Muscle of back (tissue), 3 donors: ENCODE measurements at regions not wholly inside any gene's neighbourhood (a gene's known extent, or its start where the extent isn't known, plus 50 kb on each side); places are given as distances from the start of the nearest gene placed in this dataset.
"Not testable (repeated sequence)": the region's sequence is repeated elsewhere in the genome, so short reads cannot be mapped to it uniquely, and the experiment has no call there.

ENCODE experiments used
- DNase-seq, 3 donors: peaks; one replicate each; pipeline versions ENCODE4 v3.0.0 to v3.0.0-alpha.2; 2013

GRCh38 chr9:129545876-129546275 is 75.0 kb downstream of the C9orf50 start:
- DNase-seq, result not testable (repeated sequence)

- peak in 1 of 3 donors; percentile 37 for DNase-seq
These were observed 76.1 kb downstream of the C9orf50 start for GRCh38 chr9:129544761-129545160.

- no peak for DNase-seq
These were observed 78.2 kb downstream of the C9orf50 start for GRCh38 chr9:129542741-129543140.

GRCh38 chr9:129541270-129541669 is 79.6 kb downstream of the C9orf50 start:
- no peak for DNase-seq

GRCh38 chr9:129539446-129539845 is 81.5 kb downstream of the C9orf50 start:
- no peak for DNase-seq

GRCh38 chr9:129531860-129532402 is 89.0 kb downstream of the C9orf50 start:
- not testable (repeated sequence) for DNase-seq

- not testable (repeated sequence) for DNase-seq
These were observed 92.9 kb downstream of the C9orf50 start for GRCh38 chr9:129527955-129528354.

- DNase-seq, result peak in 1 of 3 donors; percentile 39
These were observed 95.2 kb downstream of the C9orf50 start for GRCh38 chr9:129525656-129526196.

- DNase-seq, result no peak
These were observed 96.2 kb downstream of the C9orf50 start for GRCh38 chr9:129524582-129525270.

GRCh38 chr9:129523943-129524581 is 96.8 kb downstream of the C9orf50 start:
- no peak for DNase-seq

- no peak for DNase-seq
These were observed 98.5 kb downstream of the C9orf50 start for GRCh38 chr9:129522351-129522750.

GRCh38 chr9:129520082-129520481 is 100.8 kb downstream of the C9orf50 start:
- DNase-seq, result no peak

GRCh38 chr9:129518074-129518473 is 102.8 kb downstream of the C9orf50 start:
- no peak for DNase-seq

GRCh38 chr9:129517006-129517405 is 103.9 kb downstream of the C9orf50 start:
- no peak for DNase-seq

- DNase-seq, result no peak
These were observed 106.0 kb downstream of the C9orf50 start for GRCh38 chr9:129514891-129515290.

GRCh38 chr9:129514497-129514867 is 106.4 kb downstream of the C9orf50 start:
- no peak for DNase-seq

GRCh38 chr9:129513856-129514496 is 106.9 kb downstream of the C9orf50 start:
- no peak for DNase-seq

GRCh38 chr9:129513282-129513681 is 107.6 kb downstream of the C9orf50 start:
- no peak for DNase-seq

- DNase-seq, result no peak
These were observed 109.5 kb downstream of the C9orf50 start for GRCh38 chr9:129511285-129511900.

- peak in 1 of 3 donors; percentile 74 for DNase-seq
These were observed 111.4 kb downstream of the C9orf50 start for GRCh38 chr9:129509533-129509928.

- no peak for DNase-seq
These were observed 113.1 kb downstream of the C9orf50 start for GRCh38 chr9:129507805-129508204.

GRCh38 chr9:129506892-129507291 is 114.0 kb downstream of the C9orf50 start:
- peak in 1 of 3 donors; percentile 37 for DNase-seq
